ENCODE measurements at regions not wholly inside any gene's neighbourhood (a gene's known extent, or its start where the extent isn't known, plus 50 kb on each side); places are given as distances from the start of the nearest gene placed in this dataset.

DNA sequence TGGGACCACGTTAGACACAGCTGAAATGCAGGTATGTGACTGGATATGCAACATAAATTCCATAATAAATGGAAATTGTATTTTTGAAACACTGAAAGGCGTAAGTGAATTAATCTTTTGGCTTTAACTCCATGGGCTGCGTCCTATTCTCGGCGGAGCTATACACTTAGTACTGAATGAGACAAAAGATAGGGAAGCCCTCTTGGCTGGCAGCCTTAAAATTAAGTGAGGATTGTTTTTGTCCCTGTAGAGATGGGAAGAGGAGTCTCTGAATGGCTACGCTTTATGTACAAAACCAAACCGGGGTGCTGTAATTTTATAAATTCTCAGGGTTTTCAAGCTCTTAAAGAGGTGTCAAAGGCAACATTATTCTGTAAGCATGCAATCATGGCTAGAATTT, 429.8 kb downstream of the QKI start:
- no peak for DNase-seq (ENCODE audit: low read depth)
- TF ChIP-seq, protein P1, sequence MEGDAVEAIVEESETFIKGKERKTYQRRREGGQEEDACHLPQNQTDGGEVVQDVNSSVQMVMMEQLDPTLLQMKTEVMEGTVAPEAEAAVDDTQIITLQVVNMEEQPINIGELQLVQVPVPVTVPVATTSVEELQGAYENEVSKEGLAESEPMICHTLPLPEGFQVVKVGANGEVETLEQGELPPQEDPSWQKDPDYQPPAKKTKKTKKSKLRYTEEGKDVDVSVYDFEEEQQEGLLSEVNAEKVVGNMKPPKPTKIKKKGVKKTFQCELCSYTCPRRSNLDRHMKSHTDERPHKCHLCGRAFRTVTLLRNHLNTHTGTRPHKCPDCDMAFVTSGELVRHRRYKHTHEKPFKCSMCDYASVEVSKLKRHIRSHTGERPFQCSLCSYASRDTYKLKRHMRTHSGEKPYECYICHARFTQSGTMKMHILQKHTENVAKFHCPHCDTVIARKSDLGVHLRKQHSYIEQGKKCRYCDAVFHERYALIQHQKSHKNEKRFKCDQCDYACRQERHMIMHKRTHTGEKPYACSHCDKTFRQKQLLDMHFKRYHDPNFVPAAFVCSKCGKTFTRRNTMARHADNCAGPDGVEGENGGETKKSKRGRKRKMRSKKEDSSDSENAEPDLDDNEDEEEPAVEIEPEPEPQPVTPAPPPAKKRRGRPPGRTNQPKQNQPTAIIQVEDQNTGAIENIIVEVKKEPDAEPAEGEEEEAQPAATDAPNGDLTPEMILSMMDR (IDR thresholded peaks at IDR 0.05; ENCODE audit: low read length, missing control alignments), result no peak
- no peak overlapping the region for H3K4me3 ChIP-seq (replicated peaks; ENCODE audit: low read depth, low read length)

DNA sequence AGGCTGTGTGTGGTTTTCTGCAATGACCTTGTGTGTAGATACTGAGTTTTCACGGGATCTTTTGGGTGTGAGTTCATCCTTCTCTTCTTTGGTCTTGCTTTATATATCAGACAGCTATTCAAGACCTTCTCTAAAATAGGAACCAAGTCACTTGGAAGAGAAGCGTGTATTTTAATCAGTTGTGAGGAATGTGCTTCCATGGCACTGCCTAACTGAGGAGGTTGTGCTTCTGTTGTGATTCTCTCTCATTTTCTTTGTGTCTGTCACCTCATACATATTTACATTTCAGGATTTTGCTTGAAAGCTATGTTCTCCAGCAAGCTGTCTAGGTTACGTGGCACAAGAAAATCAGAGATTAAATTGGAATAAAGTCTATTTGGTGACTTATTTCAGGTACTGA, 428.7 kb downstream of the QKI start:
- no peak overlapping the region for H3K4me3 ChIP-seq (replicated peaks; ENCODE audit: low read depth, low read length)
- TF ChIP-seq, protein P1 (IDR thresholded peaks at IDR 0.05; ENCODE audit: low read length, missing control alignments), result no peak
- no peak for DNase-seq (ENCODE audit: low read depth)

DNA sequence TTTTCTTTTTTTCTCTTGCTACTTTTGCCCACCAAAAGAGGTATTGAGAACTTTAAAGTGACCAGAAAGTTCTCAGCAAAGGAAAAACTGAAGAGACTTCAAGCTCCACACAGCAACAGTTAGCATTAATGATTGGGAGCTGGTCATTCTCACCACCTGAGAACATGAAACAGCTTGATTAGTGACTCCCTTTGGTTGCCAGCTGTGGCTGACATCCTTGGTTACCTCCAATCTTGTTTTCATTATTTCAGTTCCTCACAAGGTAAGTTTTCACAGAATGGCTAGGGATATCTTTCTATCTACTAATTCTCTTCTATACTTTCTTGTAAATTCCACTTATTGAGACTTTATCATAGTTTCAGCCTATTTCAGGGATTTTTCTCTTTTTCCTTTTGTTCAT, 427.9 kb downstream of the QKI start:
- no peak for DNase-seq (ENCODE audit: low read depth)
- no peak overlapping the region for H3K4me3 ChIP-seq (replicated peaks; ENCODE audit: low read depth, low read length)
- TF ChIP-seq, protein P1 (IDR thresholded peaks at IDR 0.05; ENCODE audit: low read length, missing control alignments), result no peak

DNA sequence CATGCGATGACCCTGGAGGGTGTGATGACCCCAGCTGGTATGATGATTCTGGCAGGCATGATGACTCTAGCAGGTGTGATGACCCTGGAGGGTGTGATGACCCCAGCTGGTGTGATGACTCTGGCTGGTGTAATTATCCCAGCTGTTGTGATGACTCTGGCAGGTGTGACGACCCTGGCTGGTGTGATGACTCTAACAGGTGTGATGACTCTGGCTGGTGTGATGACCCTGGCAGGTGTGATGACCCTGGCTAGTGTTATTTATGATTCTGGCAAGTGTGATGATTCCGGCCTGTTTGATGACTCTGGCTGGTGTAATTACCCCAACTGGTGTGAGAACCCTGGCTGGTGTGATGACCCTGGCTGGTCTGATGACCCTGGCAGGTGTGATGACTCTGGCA, 427.2 kb downstream of the QKI start:
- TF ChIP-seq, protein P1 (IDR thresholded peaks at IDR 0.05; ENCODE audit: low read length, missing control alignments), result no peak
- H3K4me3 ChIP-seq (replicated peaks; ENCODE audit: low read depth, low read length), result no peak overlapping the region
- no peak for DNase-seq (ENCODE audit: low read depth)

DNA sequence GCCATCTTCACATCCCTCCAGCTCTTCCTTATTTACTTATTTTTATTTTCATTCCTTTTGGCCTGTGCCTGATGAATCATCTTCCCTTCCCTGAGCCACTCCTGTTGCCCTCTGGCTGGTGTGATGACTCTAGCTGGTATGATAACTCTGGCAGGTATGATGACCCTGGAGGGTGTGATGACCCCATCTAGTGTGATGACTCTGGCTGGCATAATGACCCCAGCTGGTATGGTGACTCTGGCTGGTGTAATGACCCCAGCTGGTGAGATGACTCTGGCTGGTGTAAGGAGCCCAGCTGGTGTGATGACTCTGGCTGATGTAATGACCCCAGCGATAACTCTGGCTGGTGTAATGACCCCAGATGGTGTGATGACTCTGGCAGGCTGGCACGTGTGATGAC, 426.8 kb downstream of the QKI start:
- H3K4me3 ChIP-seq (replicated peaks; ENCODE audit: low read depth, low read length), result no peak overlapping the region
- TF ChIP-seq, protein P1 (IDR thresholded peaks at IDR 0.05; ENCODE audit: low read length, missing control alignments), result no peak
- DNase-seq (ENCODE audit: low read depth), result no peak

DNA sequence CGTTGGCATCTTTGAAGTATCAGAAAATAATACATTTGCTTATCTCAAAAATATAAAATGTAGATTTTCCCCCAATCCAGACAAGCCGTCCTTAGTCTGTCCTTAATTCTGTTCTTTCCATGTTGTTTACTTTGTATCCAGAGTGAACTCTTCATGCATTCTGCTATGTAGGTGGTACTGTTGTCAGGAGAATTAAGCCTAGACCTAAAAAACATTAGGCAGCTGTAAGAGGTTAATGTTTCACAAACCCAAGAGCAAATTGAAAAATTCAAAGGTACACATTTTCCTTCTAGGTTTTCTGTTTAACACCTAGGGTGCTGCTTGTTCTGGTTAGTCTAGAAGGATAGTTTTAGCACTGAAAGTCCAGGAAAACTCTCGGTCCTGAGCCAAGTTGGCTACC, 426.4 kb downstream of the QKI start:
- H3K4me3 ChIP-seq (replicated peaks; ENCODE audit: low read depth, low read length), result no peak overlapping the region
- DNase-seq (ENCODE audit: low read depth), result no peak
- TF ChIP-seq, protein P1 (IDR thresholded peaks at IDR 0.05; ENCODE audit: low read length, missing control alignments), result no peak

DNA sequence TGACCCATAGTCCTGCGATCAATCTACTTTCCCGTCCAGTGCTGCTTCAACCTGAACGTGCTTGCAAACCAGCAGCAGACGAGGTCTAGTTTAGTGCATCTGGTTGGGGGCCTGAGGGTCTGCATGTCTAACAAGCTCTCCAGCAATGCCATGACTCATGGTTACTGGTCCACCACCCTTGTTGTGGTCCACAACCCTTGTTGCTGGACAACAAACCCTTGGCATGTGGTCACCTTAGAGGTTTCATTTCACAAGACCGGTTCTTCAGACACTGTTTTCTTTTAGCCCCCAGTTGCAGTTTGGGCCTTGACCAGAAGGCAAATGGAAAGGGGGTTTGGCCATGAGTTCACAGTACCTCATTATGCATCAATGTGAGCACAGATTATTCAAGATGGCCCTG, 424.8 kb downstream of the QKI start:
- DNase-seq (ENCODE audit: low read depth), result no peak
- H3K4me3 ChIP-seq (replicated peaks; ENCODE audit: low read depth, low read length), result no peak overlapping the region
- TF ChIP-seq, protein P1 (IDR thresholded peaks at IDR 0.05; ENCODE audit: low read length, missing control alignments), result no peak
